H1 (cell line): ENCODE measurements at regions not wholly inside any gene's neighbourhood (a gene's known extent, or its start where the extent isn't known, plus 50 kb on each side); places are given as distances from the start of the nearest gene placed in this dataset.
A peak's percentile ranks its signal among the peaks of the same experiment; 100 is the strongest.

Experiments
- RXRA ChIP-seq: IDR thresholded peaks from 2 replicates; pipeline ENCODE4 v1.6.1; 2011; ENCODE audit warnings: low read depth, mild to moderate bottlenecking, low read length, moderate library complexity; ENCODE audit not compliant: insufficient read depth
- TF ChIP-seq, protein P1 (sequence below): fragments of 300-600 bp; sonication (generic); IDR thresholded peaks from 2 replicates; pipeline ENCODE4 v1.7.1; 2012; ENCODE audit warnings: low read length, moderate library complexity, mild to moderate bottlenecking, inconsistent platforms; ENCODE audit not compliant: insufficient replicate concordance

DNA sequence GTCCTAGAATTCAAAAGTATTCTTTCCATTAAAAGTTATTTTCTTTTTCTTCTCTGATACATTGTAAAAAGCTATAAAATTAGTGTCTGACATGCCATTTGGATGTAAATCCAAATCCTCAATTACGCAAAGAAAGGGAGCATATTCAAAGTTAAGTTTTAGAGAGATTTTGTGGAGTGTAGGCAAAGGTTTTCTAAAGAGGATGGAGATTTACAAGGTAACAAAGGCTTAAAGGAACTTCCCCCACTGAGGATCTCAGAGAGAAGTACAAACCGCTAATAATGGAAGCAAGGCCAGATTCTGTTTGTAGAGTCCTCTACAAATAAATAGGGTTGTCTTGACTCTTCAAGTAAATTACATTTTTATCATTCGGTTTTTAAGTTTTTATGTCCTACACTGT, 91.0 kb upstream of the MAPK10 start (continued):
- TF ChIP-seq, protein P1, sequence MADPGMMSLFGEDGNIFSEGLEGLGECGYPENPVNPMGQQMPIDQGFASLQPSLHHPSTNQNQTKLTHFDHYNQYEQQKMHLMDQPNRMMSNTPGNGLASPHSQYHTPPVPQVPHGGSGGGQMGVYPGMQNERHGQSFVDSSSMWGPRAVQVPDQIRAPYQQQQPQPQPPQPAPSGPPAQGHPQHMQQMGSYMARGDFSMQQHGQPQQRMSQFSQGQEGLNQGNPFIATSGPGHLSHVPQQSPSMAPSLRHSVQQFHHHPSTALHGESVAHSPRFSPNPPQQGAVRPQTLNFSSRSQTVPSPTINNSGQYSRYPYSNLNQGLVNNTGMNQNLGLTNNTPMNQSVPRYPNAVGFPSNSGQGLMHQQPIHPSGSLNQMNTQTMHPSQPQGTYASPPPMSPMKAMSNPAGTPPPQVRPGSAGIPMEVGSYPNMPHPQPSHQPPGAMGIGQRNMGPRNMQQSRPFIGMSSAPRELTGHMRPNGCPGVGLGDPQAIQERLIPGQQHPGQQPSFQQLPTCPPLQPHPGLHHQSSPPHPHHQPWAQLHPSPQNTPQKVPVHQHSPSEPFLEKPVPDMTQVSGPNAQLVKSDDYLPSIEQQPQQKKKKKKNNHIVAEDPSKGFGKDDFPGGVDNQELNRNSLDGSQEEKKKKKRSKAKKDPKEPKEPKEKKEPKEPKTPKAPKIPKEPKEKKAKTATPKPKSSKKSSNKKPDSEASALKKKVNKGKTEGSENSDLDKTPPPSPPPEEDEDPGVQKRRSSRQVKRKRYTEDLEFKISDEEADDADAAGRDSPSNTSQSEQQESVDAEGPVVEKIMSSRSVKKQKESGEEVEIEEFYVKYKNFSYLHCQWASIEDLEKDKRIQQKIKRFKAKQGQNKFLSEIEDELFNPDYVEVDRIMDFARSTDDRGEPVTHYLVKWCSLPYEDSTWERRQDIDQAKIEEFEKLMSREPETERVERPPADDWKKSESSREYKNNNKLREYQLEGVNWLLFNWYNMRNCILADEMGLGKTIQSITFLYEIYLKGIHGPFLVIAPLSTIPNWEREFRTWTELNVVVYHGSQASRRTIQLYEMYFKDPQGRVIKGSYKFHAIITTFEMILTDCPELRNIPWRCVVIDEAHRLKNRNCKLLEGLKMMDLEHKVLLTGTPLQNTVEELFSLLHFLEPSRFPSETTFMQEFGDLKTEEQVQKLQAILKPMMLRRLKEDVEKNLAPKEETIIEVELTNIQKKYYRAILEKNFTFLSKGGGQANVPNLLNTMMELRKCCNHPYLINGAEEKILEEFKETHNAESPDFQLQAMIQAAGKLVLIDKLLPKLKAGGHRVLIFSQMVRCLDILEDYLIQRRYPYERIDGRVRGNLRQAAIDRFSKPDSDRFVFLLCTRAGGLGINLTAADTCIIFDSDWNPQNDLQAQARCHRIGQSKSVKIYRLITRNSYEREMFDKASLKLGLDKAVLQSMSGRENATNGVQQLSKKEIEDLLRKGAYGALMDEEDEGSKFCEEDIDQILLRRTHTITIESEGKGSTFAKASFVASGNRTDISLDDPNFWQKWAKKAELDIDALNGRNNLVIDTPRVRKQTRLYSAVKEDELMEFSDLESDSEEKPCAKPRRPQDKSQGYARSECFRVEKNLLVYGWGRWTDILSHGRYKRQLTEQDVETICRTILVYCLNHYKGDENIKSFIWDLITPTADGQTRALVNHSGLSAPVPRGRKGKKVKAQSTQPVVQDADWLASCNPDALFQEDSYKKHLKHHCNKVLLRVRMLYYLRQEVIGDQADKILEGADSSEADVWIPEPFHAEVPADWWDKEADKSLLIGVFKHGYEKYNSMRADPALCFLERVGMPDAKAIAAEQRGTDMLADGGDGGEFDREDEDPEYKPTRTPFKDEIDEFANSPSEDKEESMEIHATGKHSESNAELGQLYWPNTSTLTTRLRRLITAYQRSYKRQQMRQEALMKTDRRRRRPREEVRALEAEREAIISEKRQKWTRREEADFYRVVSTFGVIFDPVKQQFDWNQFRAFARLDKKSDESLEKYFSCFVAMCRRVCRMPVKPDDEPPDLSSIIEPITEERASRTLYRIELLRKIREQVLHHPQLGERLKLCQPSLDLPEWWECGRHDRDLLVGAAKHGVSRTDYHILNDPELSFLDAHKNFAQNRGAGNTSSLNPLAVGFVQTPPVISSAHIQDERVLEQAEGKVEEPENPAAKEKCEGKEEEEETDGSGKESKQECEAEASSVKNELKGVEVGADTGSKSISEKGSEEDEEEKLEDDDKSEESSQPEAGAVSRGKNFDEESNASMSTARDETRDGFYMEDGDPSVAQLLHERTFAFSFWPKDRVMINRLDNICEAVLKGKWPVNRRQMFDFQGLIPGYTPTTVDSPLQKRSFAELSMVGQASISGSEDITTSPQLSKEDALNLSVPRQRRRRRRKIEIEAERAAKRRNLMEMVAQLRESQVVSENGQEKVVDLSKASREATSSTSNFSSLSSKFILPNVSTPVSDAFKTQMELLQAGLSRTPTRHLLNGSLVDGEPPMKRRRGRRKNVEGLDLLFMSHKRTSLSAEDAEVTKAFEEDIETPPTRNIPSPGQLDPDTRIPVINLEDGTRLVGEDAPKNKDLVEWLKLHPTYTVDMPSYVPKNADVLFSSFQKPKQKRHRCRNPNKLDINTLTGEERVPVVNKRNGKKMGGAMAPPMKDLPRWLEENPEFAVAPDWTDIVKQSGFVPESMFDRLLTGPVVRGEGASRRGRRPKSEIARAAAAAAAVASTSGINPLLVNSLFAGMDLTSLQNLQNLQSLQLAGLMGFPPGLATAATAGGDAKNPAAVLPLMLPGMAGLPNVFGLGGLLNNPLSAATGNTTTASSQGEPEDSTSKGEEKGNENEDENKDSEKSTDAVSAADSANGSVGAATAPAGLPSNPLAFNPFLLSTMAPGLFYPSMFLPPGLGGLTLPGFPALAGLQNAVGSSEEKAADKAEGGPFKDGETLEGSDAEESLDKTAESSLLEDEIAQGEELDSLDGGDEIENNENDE = peak; percentile 38
- TF ChIP-seq RXRA = no peak
